HG03439 (cell line): ENCODE measurements at regions not wholly inside any gene's neighbourhood (a gene's known extent, or its start where the extent isn't known, plus 50 kb on each side); places are given as distances from the start of the nearest gene placed in this dataset.
"Not testable (repeated sequence)": the region's sequence is repeated elsewhere in the genome, so short reads cannot be mapped to it uniquely, and the experiment has no call there.

Source experiments
- ATAC-seq: cut with Tn5 transposase; IDR thresholded peaks from one replicate; pipeline ENCODE4 v1.9.1; 2021; ENCODE audit warnings: mild to moderate bottlenecking, moderate library complexity; ENCODE audit not compliant: unreplicated experiment

GRCh38 chr15:22238959-22239805 is 158.9 kb downstream of the OR4M2 start:
- not testable (repeated sequence) for ATAC-seq

GRCh38 chr15:22239806-22240180 is 159.5 kb downstream of the OR4M2 start:
- no peak for ATAC-seq

- no peak for ATAC-seq
These were observed 160.1 kb downstream of the OR4M2 start for GRCh38 chr15:22240403-22240802.

DNA sequence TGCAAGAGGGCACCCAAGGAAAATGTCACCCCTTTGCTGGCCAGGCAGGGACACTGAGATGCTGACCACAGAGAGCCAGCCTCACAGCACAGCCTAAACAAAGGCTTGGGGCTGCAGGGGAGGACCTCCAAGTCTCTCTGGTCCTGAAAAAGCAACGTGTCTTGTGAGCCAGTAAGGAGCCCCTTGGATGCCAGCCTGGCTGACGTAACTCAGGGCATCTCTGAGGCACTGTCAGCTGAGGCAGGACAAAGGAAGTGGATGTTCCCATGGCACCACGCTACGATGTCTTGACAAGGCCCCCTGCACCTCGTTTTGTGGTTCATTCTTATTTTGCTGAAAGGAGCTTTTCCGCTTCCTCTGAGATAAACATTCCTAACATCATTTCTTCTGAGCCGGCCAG is 160.7 kb downstream of the OR4M2 start:
- ATAC-seq: no peak

GRCh38 chr15:22241451-22241850 is 161.1 kb downstream of the OR4M2 start:
- no peak for ATAC-seq

DNA sequence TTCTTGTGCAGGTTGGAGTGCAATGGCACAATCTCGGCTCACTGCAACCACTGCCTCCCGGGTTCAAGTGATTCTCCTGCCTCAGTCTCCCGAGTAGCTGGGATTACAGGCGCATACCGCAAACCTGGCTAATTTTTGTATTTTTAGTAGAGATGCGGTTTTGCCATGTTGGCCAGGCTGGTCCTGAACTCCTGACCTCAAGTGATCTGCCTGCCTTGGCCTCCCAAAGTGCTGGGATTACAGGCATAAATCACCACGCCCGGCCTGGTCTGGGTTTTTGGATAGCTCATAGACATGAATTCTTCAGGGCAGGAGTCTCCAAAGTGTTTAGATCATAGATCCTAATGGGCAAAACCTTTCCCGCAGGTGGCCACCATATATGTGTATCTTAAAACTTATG is 162.0 kb downstream of the OR4M2 start:
- not testable (repeated sequence) for ATAC-seq

DNA sequence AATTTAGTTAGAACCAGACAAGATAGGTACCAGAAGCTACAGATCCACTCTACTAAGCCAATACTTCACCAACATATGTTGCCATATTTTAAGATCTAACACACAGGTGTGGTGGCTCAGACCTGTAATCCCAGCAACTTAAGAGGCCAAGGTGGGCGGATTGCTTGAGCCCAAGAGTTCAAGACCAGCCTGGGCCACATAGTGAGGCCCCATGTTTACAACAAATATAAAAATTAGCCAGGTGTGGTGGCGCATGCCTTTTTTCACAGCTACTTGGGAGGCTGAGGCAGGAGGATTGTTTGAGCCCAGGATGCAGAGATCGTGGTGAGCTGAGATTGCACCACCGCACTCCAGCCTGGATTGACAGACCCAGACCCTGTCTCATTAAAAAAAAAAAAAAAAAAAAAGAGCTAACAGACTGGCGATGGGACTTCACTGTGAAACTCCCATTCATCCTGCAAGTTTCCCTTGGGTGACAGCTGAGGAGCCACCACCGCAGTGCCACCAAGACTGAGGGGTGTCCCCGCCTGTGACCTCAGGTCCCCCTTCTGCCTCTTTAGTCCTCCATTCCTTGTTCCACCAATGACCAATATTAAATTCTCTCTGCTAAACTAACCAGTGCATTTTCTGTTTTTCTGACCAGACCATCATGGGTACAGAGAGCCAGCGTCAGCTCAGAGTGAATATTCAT is 163.3 kb downstream of the OR4M2 start:
- no peak for ATAC-seq

DNA sequence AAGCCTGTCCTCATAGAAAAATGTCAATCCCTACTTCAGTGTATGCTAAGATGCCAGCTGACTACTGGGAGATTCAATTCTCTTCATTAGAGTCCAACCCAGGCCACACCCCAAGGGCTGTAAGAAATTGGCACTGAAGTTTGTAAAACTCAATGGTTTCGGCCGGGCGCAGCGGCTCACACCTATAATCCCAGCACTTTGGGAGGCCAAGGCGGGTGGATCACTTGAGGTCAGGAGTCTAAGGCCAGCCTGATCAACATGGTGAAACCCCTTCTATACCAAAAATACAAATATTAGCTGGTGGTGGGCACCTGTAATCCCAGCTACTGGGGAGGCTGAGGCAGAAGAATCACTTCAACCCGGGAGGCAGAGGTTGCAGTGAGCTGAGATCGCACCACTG is 169.2 kb downstream of the OR4M2 start:
- ATAC-seq: not testable (repeated sequence)

DNA sequence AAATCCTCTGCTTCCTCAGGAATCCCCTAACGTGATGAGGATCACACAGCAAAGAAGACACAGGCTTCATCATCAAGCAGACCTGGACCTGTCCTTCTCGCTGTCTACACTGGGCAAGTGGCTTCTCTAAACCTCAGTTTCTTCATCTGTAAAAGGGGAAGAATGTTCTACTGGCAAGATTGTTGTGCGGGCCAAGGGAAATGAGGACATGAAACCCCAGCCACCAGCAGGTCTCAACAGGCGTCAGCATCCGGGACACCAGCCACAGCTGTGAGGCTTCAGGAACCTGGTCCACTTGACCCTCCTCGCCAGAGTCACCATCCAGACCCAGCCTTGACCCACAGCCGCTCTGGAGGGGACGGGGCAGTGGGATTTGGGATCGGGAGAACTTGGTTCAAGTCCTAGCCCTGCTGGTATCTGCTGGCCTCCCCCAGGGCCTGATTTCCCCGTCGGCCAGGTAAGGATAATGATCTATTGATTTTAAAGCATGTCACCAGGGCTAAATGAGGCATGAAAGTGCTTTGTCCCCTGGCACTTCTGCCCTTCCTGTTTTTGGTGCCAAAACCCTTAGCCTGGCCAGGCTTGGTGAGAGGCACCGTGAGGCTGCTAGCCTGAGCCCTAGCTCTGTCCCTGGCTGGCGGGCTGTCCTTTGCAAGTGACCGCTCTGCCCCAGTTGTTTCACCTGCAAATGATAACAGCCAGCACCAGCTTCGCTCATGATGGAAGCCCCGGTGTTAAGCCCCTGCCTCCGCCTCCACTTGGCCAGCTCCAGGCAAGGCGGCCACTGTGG is 170.4 kb downstream of the OR4M2 start:
- ATAC-seq: not testable (repeated sequence)

GRCh38 chr15:22251422-22251821 is 171.1 kb downstream of the OR4M2 start:
- ATAC-seq: no peak

GRCh38 chr15:22252047-22252446 is 171.7 kb downstream of the OR4M2 start:
- ATAC-seq: not testable (repeated sequence)

- ATAC-seq: not testable (repeated sequence)
These were observed 172.2 kb downstream of the OR4M2 start for GRCh38 chr15:22252521-22252920.

GRCh38 chr15:22253002-22253675 is 172.8 kb downstream of the OR4M2 start:
- ATAC-seq: not testable (repeated sequence)

- ATAC-seq: peak; percentile 85
These were observed 173.5 kb downstream of the OR4M2 start for GRCh38 chr15:22253676-22254408.

DNA sequence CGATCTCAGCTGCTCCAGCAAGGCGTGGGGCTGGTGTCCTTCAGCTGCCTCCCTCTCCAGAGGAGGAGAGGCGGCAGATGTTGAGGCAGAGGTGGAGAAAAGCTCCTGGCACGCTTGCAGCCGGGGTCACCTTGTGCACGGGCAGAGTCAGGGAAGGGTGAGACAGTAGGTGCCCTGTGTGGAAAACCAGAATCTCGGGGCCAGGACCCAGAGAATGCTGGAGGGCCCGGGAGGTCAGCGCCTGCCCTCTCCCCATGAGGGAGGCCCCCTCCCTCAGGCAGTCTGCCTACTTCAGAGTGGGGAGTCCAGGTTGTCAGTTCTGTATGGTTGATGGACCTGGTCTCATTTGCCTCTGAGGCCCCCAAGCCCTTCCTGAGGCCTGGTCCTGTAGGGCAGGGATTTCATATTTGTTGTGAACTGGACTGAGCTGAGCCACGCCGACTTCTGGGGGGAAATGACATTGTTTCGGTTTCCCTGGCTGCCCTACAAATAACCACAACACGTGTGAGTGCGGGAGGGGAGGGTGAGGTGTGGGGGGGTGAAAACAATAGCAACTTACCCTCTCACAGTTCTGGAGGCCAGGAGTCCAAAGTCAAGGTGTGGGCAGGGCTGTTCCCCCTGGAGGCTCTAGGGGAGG is 174.2 kb downstream of the OR4M2 start:
- peak; percentile 18 for ATAC-seq

DNA sequence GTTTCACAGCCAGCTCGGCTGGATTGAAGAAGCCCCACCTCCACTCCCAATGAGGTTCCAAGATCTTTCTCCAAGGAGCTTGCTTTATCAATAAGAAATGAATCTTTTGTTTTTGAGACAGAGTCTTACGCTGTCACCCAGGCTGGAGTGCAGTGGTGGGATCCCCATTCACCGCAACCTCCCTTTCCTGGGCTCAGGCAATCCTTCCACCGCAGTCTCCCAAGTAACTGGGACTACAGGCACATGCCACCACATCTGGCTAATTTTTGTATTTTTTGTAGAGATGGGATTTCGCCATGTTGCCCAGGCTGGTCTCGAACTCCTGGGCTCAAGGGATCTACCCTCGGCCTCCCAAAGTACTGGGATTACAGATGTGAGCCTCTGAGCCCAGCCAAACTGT is 175.3 kb downstream of the OR4M2 start:
- ATAC-seq: not testable (repeated sequence)

- ATAC-seq: not testable (repeated sequence)
These were observed 176.2 kb downstream of the OR4M2 start for GRCh38 chr15:22256389-22257046.

- no peak for ATAC-seq
These were observed 177.0 kb downstream of the OR4M2 start for GRCh38 chr15:22257047-22258008.
